ENCODE measurements at regions not wholly inside any gene's neighbourhood (a gene's known extent, or its start where the extent isn't known, plus 50 kb on each side); places are given as distances from the start of the nearest gene placed in this dataset.

DNA sequence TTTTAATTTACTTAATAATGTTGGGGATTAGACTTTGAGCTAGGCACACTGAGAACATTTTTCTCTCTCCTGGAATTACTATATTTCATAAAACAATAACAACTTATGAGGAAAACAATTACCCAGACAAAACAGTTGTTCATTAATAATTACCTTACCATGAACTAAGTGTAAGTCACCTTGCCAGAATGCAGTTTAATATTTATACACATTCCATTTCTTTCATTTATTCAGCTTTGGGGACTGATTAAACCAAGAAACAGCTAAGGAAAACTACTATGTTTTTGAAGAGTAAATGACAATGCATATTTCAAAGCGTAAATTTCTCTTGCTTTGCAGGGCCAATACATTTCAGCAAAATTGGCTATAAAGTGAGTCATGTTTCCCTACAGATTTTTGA lies 616.2 kb downstream of the PRELID2 start:
- Histone ChIP-seq H3K27me3 (ENCODE audit: insufficient read depth, poor library complexity, severe bottlenecking) (no peaks in the 10 kb centered on the region), H3K27ac (replicated peaks) (no peak overlapping the region), H3K4me3 (replicated peaks; ENCODE audit: insufficient read depth, low read length) (no peak overlapping the region)
- no peak for DNase-seq (ENCODE audit: low read depth in 1 of 2, low spot score in 1 of 2)
- TF ChIP-seq SPI1 (IDR thresholded peaks at IDR 0.05; ENCODE audit: borderline replicate concordance, low read depth): no peak

DNA sequence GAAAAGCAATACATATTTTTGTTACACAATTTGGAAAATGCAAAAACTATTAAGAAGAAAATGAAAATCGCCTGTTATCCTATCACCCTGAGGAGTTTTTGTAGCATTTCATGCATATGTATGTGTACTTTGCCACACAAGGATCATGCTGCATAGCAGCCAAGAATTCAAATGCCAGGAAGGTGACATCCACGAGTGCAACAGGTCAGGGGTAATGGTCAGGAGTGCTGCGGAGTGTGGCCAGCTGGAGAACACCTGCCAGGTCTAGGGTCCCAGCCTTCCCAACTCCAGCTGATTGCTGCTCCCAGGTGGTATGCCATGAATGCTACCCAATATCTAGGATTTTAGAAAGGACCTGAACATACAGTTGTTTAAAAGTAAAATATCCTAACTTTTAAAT lies 617.1 kb downstream of the PRELID2 start:
- TF ChIP-seq, protein P1, sequence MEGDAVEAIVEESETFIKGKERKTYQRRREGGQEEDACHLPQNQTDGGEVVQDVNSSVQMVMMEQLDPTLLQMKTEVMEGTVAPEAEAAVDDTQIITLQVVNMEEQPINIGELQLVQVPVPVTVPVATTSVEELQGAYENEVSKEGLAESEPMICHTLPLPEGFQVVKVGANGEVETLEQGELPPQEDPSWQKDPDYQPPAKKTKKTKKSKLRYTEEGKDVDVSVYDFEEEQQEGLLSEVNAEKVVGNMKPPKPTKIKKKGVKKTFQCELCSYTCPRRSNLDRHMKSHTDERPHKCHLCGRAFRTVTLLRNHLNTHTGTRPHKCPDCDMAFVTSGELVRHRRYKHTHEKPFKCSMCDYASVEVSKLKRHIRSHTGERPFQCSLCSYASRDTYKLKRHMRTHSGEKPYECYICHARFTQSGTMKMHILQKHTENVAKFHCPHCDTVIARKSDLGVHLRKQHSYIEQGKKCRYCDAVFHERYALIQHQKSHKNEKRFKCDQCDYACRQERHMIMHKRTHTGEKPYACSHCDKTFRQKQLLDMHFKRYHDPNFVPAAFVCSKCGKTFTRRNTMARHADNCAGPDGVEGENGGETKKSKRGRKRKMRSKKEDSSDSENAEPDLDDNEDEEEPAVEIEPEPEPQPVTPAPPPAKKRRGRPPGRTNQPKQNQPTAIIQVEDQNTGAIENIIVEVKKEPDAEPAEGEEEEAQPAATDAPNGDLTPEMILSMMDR (IDR thresholded peaks at IDR 0.05; ENCODE audit: insufficient read depth, low read length): no peak
- TF ChIP-seq, protein P2, sequence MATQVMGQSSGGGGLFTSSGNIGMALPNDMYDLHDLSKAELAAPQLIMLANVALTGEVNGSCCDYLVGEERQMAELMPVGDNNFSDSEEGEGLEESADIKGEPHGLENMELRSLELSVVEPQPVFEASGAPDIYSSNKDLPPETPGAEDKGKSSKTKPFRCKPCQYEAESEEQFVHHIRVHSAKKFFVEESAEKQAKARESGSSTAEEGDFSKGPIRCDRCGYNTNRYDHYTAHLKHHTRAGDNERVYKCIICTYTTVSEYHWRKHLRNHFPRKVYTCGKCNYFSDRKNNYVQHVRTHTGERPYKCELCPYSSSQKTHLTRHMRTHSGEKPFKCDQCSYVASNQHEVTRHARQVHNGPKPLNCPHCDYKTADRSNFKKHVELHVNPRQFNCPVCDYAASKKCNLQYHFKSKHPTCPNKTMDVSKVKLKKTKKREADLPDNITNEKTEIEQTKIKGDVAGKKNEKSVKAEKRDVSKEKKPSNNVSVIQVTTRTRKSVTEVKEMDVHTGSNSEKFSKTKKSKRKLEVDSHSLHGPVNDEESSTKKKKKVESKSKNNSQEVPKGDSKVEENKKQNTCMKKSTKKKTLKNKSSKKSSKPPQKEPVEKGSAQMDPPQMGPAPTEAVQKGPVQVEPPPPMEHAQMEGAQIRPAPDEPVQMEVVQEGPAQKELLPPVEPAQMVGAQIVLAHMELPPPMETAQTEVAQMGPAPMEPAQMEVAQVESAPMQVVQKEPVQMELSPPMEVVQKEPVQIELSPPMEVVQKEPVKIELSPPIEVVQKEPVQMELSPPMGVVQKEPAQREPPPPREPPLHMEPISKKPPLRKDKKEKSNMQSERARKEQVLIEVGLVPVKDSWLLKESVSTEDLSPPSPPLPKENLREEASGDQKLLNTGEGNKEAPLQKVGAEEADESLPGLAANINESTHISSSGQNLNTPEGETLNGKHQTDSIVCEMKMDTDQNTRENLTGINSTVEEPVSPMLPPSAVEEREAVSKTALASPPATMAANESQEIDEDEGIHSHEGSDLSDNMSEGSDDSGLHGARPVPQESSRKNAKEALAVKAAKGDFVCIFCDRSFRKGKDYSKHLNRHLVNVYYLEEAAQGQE (IDR thresholded peaks at IDR 0.05; ENCODE audit: insufficient replicate concordance, low read depth): no peak
- no peak for TF ChIP-seq POLR2AphosphoS5 (IDR thresholded peaks at IDR 0.05; ENCODE audit: low read depth)
- no peak for TF ChIP-seq GABPA (IDR thresholded peaks at IDR 0.05; ENCODE audit: low read depth)
- TF ChIP-seq SPI1 (IDR thresholded peaks at IDR 0.05; ENCODE audit: borderline replicate concordance, low read depth): no peak
- no peak overlapping the region for H3K27ac ChIP-seq (replicated peaks)
- no peak for DNase-seq (ENCODE audit: low read depth in 1 of 2, low spot score in 1 of 2)

DNA sequence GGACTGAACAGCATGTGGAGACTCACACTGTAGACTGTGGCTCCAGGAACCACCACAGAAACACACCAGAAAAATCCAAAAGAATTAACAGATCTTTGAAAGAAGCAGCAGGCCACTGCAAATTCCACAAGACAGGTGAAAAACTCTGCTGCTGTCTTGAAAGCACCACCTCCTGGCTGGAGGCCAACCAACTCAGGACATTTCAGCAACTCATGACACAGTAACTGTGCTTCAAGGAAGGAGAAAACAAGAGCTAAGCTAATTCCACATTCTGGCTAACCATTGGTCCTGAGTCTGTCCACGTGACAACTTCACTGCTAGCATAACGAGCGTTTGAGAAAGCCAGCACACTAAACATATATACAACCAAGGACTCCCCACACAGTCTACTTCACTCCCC lies 625.1 kb downstream of the PRELID2 start:
- TF ChIP-seq, protein P2 (IDR thresholded peaks at IDR 0.05; ENCODE audit: insufficient replicate concordance, low read depth): no peak
- Histone ChIP-seq H3K27me3 (ENCODE audit: insufficient read depth, poor library complexity, severe bottlenecking) (no peaks in the 10 kb centered on the region), H3K27ac (replicated peaks) (no peak overlapping the region), H3K4me3 (replicated peaks; ENCODE audit: insufficient read depth, low read length) (no peak overlapping the region)
- no peak for DNase-seq (ENCODE audit: low read depth in 1 of 2, low spot score in 1 of 2)

More for the DNA sequence above, 617.1 kb downstream of the PRELID2 start:
- Histone ChIP-seq H3K27me3 (ENCODE audit: insufficient read depth, poor library complexity, severe bottlenecking) (no peaks in the 10 kb centered on the region), H3K4me3 (replicated peaks; ENCODE audit: insufficient read depth, low read length) (no peak overlapping the region)

DNA sequence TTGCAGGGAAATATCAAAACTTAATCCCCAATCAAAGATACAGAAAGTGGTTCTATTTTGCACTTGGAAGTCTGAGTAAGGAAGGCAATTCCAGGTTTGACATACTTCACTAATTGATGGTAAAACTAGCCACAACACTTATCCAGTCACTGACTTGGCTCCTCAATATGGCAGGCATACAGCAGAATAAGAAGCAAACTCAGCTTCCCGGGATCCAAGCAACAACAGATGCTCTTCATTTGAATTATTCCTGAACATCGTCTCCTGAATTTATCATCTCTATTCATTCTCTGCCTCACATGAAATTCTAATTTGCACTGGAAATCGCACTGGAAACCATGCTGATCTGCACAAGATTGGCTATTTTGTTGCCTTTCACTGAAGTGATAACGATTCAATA lies 629.6 kb downstream of the PRELID2 start:
- H3K27ac ChIP-seq (replicated peaks): no peak overlapping the region
- TF ChIP-seq, protein P2 (IDR thresholded peaks at IDR 0.05; ENCODE audit: insufficient replicate concordance, low read depth): no peak
- TF ChIP-seq POLR2AphosphoS5 (IDR thresholded peaks at IDR 0.05; ENCODE audit: low read depth): no peak
- TF ChIP-seq, protein P1 (IDR thresholded peaks at IDR 0.05; ENCODE audit: insufficient read depth, low read length): no peak
- TF ChIP-seq SPI1 (IDR thresholded peaks at IDR 0.05; ENCODE audit: borderline replicate concordance, low read depth): no peak
- no peak for TF ChIP-seq GABPA (IDR thresholded peaks at IDR 0.05; ENCODE audit: low read depth)
- H3K27me3 ChIP-seq (ENCODE audit: insufficient read depth, poor library complexity, severe bottlenecking): no peaks in the 10 kb centered on the region
- no peak overlapping the region for H3K4me3 ChIP-seq (replicated peaks; ENCODE audit: insufficient read depth, low read length)
- DNase-seq (ENCODE audit: low read depth in 1 of 2, low spot score in 1 of 2): no peak
